ENCODE measurements at regions not wholly inside any gene's neighbourhood (a gene's known extent, or its start where the extent isn't known, plus 50 kb on each side); places are given as distances from the start of the nearest gene placed in this dataset.
"Not testable (repeated sequence)": the region's sequence is repeated elsewhere in the genome, so short reads cannot be mapped to it uniquely, and the experiment has no call there.

- TF ChIP-seq CTCF (conservative IDR thresholded peaks at IDR 0.05; ENCODE audit: control insufficient read depth, insufficient read depth, low read depth, low read length), result no peak
- DNase-seq (ENCODE audit: low read depth), result no peak
Measured at GRCh38 chr22:26970809-26971394, 313.5 kb downstream of the MIAT start.

GRCh38 chr22:26972286-26972685 is 314.9 kb downstream of the MIAT start:
- no peak overlapping the region for H3K4me3 ChIP-seq (ENCODE audit: control insufficient read depth, low read depth, low read length)
- TF ChIP-seq CTCF (conservative IDR thresholded peaks at IDR 0.05; ENCODE audit: control insufficient read depth, insufficient read depth, low read depth, low read length), result no peak
- no peak for DNase-seq (ENCODE audit: low read depth)

More at GRCh38 chr22:26970809-26971394, 313.5 kb downstream of the MIAT start:
- no peak overlapping the region for H3K4me3 ChIP-seq (ENCODE audit: control insufficient read depth, low read depth, low read length)

- not testable (repeated sequence) for DNase-seq (ENCODE audit: low read depth); H3K4me3 ChIP-seq (ENCODE audit: control insufficient read depth, low read depth, low read length)
Measured at GRCh38 chr22:26972915-26973314, 315.5 kb downstream of the MIAT start.

GRCh38 chr22:26974034-26974433 is 316.6 kb downstream of the MIAT start:
- H3K4me3 ChIP-seq (ENCODE audit: control insufficient read depth, low read depth, low read length), result no peak overlapping the region
- no peak for TF ChIP-seq CTCF (conservative IDR thresholded peaks at IDR 0.05; ENCODE audit: control insufficient read depth, insufficient read depth, low read depth, low read length)
- no peak for DNase-seq (ENCODE audit: low read depth)

- H3K4me3 ChIP-seq (ENCODE audit: control insufficient read depth, low read depth, low read length), result no peak overlapping the region
- TF ChIP-seq CTCF (conservative IDR thresholded peaks at IDR 0.05; ENCODE audit: control insufficient read depth, insufficient read depth, low read depth, low read length), result no peak
- no peak for DNase-seq (ENCODE audit: low read depth)
Measured at GRCh38 chr22:26974914-26975803, 317.8 kb downstream of the MIAT start.

GRCh38 chr22:26975865-26976264 is 318.5 kb downstream of the MIAT start:
- TF ChIP-seq CTCF (conservative IDR thresholded peaks at IDR 0.05; ENCODE audit: control insufficient read depth, insufficient read depth, low read depth, low read length), result no peak
- no peak for DNase-seq (ENCODE audit: low read depth)
- no peak overlapping the region for H3K4me3 ChIP-seq (ENCODE audit: control insufficient read depth, low read depth, low read length)

GRCh38 chr22:26977741-26978376 is 320.5 kb downstream of the MIAT start:
- no peak for TF ChIP-seq CTCF (conservative IDR thresholded peaks at IDR 0.05; ENCODE audit: control insufficient read depth, insufficient read depth, low read depth, low read length)
- no peak overlapping the region for H3K4me3 ChIP-seq (ENCODE audit: control insufficient read depth, low read depth, low read length)
- no peak for DNase-seq (ENCODE audit: low read depth)

All from fibroblast of mammary gland (primary cell).